HCT116 (cell line): ENCODE measurements at regions not wholly inside any gene's neighbourhood (a gene's known extent, or its start where the extent isn't known, plus 50 kb on each side); places are given as distances from the start of the nearest gene placed in this dataset.

Experiments
- ATAC-seq: fragments of 200-7000 bp; cut with Tn5 transposase; 2 replicates; pipeline ENCODE4 v1.9.1; 2020; ENCODE audit warnings: mild to moderate bottlenecking, moderate library complexity
- BruUV-seq: library from RNA; stranded (reverse); fragments of 400-500 nt; replicated peaks from 2 replicates; lab custom pipeline; 2021; lab: Mats Ljungman, UMichigan
- CTCF ChIA-PET: fragments of 300-600 bp; sonication (Branson Sonifier 250); formaldehyde crosslinking; loops from one replicate; lab custom pipeline; 2021; ENCODE audit warnings: antibody characterized with exemption; lab: Charles Lee
- POLR2A ChIA-PET: fragments of 300-600, 350-600 bp; sonication (Branson Sonifier 250); formaldehyde crosslinking; loops from one replicate; lab custom pipeline; 2021; ENCODE audit warnings: antibody characterized with exemption; lab: Charles Lee
- RAD21 ChIA-PET, 2 experiments: fragments of 300-600 bp; sonication (Branson Sonifier 250); formaldehyde crosslinking; loops; one replicate each; lab custom pipeline; 2023; ENCODE audit warnings: low total read pairs in 2 of 2; ENCODE audit not compliant: uncharacterized antibody in 2 of 2, unreplicated experiment in 2 of 2, low non-redundant PET in 1 of 2; lab: Charles Lee
- DNase-seq: peaks from one replicate; pipeline ENCODE4 v3.0.0-alpha.2; 2010; ENCODE audit warnings: low read depth, low spot score
- H2AFZ ChIP-seq: fragments of 200-600 bp; shearing (Covaris generic), sonication (generic); 2 replicates; pipeline ENCODE4 v1.6.1; 2017; ENCODE audit warnings: low read depth, mixed run types, mixed read lengths, antibody characterized with exemption, low read length; ENCODE audit not compliant: poor library complexity, severe bottlenecking
- H3K27ac ChIP-seq: 2 replicates; pipeline ENCODE4 v1.5.1; 2012; ENCODE audit warnings: low read depth, low read length
- H3K27me3 ChIP-seq: fragments of 200-600 bp; sonication (generic); 2 replicates; pipeline ENCODE4 v1.6.1; 2016; ENCODE audit warnings: mixed run types, low read length, mixed read lengths; ENCODE audit not compliant: insufficient read depth
- H3K36me3 ChIP-seq, 2 experiments: fragments of 200-500 bp in 1 of 2; fragments of 200-600 bp in 1 of 2; sonication (Bioruptor generic) in 1 of 2; sonication (generic) in 1 of 2; 2 replicates each; pipeline versions ENCODE4 v1.5.1 to v1.6.1; 2014 to 2016; ENCODE audit warnings: low read length in 2 of 2, inconsistent platforms in 1 of 2, mixed read lengths in 1 of 2, mixed run types in 1 of 2; ENCODE audit not compliant: insufficient read depth in 2 of 2, control insufficient read depth in 1 of 2
- H3K4me1 ChIP-seq, 2 experiments: fragments of 200-600 bp in 1 of 2; sonication (generic) in 1 of 2; 2 replicates each; pipeline versions ENCODE4 v1.5.1 to v1.6.1; 2012 to 2017; ENCODE audit warnings: low read length in 2 of 2, inconsistent platforms in 1 of 2, mild to moderate bottlenecking in 1 of 2, mixed read lengths in 1 of 2, mixed run types in 1 of 2, moderate library complexity in 1 of 2; ENCODE audit not compliant: insufficient read depth in 2 of 2, control insufficient read depth in 1 of 2
- H3K4me2 ChIP-seq: fragments of 200-600 bp; sonication (generic); 2 replicates; pipeline ENCODE4 v1.6.1; 2017; ENCODE audit warnings: mixed run types, low read length, mixed read lengths
- H3K4me3 ChIP-seq, 2 experiments: fragments of 200-600 bp in 1 of 2; sonication (generic) in 1 of 2; replicated peaks in 1 of 2; 2 replicates each; pipeline ENCODE4 v1.5.1; 2011 to 2016; ENCODE audit warnings: low read length in 2 of 2, control low read depth in 1 of 2, low read depth in 1 of 2, mild to moderate bottlenecking in 1 of 2, mixed read lengths in 1 of 2, mixed run types in 1 of 2
- H3K79me2 ChIP-seq: fragments of 200-600 bp; sonication (generic); 2 replicates; pipeline ENCODE4 v1.6.1; 2017; ENCODE audit warnings: mild to moderate bottlenecking, mixed run types, low read length, moderate library complexity, mixed read lengths; ENCODE audit not compliant: insufficient read depth
- H3K9ac ChIP-seq: fragments of 200-600 bp; sonication (generic); 2 replicates; pipeline ENCODE4 v1.6.1; 2016; ENCODE audit warnings: low read length, mixed read lengths
- H3K9me2 ChIP-seq: fragments of 200-600 bp; sonication (generic), shearing (Covaris generic); 2 replicates; pipeline ENCODE4 v1.6.1; 2017; ENCODE audit warnings: mixed run types, mild to moderate bottlenecking, moderate library complexity; ENCODE audit not compliant: insufficient read depth
- H3K9me3 ChIP-seq, 2 experiments: fragments of 200-500 bp in 1 of 2; fragments of 200-600 bp in 1 of 2; sonication (Bioruptor generic) in 1 of 2; sonication (generic) in 1 of 2; 2 replicates each; pipeline ENCODE4 v1.6.1; 2014 to 2017; ENCODE audit warnings: low read length in 2 of 2, mixed read lengths in 2 of 2, inconsistent platforms in 1 of 2, low read depth in 1 of 2, mild to moderate bottlenecking in 1 of 2, mixed run types in 1 of 2, moderate library complexity in 1 of 2; ENCODE audit not compliant: control insufficient read depth in 1 of 2, insufficient read depth in 1 of 2
- H4K20me1 ChIP-seq: fragments of 200-600 bp; sonication (generic), shearing (Covaris generic); 2 replicates; pipeline ENCODE4 v1.6.1; 2017; ENCODE audit warnings: mixed run types, mild to moderate bottlenecking, moderate library complexity; ENCODE audit not compliant: insufficient read depth
- ATF3 ChIP-seq: IDR thresholded peaks from 2 replicates; pipeline ENCODE4 v1.6.1; 2012
- EGR1 ChIP-seq: IDR thresholded peaks from 2 replicates; pipeline ENCODE4 v1.6.1; 2012; ENCODE audit warnings: low read depth
- EZH2phosphoT487 ChIP-seq: fragments of 200-600 bp; IDR thresholded peaks from 2 replicates; pipeline ENCODE4 v1.6.1; 2018; ENCODE audit warnings: antibody characterized with exemption, borderline replicate concordance
- FOSL1 ChIP-seq: IDR thresholded peaks from 2 replicates; pipeline ENCODE4 v1.6.1; 2012; ENCODE audit warnings: low read depth
- JUND ChIP-seq: IDR thresholded peaks from 2 replicates; pipeline ENCODE4 v1.6.1; 2012
- MAX ChIP-seq: IDR thresholded peaks from 2 replicates; pipeline ENCODE4 v1.6.1; 2012
- POLR2A ChIP-seq: IDR thresholded peaks from 2 replicates; pipeline ENCODE4 v1.7.0; 2011; ENCODE audit warnings: borderline replicate concordance; ENCODE audit not compliant: insufficient read depth, insufficient read length; ENCODE audit errors: extremely low read depth
- RAD21 ChIP-seq: IDR thresholded peaks from 2 replicates; pipeline ENCODE4 v1.6.1; 2012; ENCODE audit warnings: low read depth, mild to moderate bottlenecking
- REST ChIP-seq: IDR thresholded peaks from 2 replicates; pipeline ENCODE4 v1.6.1; 2012; ENCODE audit warnings: low read depth
- SRF ChIP-seq: IDR thresholded peaks from 2 replicates; pipeline ENCODE4 v1.6.1; 2012; ENCODE audit warnings: low read depth
- TCF7L2 ChIP-seq: IDR thresholded peaks from 2 replicates; pipeline ENCODE4 v1.7.0; 2011; ENCODE audit warnings: borderline replicate concordance, inconsistent platforms; ENCODE audit not compliant: insufficient read depth, insufficient read length; ENCODE audit errors: extremely low read depth
- YY1 ChIP-seq: IDR thresholded peaks from 2 replicates; pipeline ENCODE4 v1.6.1; 2011; ENCODE audit warnings: low read length, low read depth, moderate library complexity, mild to moderate bottlenecking; ENCODE audit not compliant: insufficient replicate concordance; ENCODE audit errors: extremely low read depth
- ZBTB33 ChIP-seq: IDR thresholded peaks from 2 replicates; pipeline ENCODE4 v1.6.1; 2011; ENCODE audit warnings: mild to moderate bottlenecking, low read length, moderate library complexity; ENCODE audit not compliant: insufficient replicate concordance; ENCODE audit errors: extremely low read depth
- ZFX ChIP-seq: fragments of 450-650 bp; IDR thresholded peaks from 2 replicates; pipeline ENCODE4 v1.6.1; 2017
- intact Hi-C: fragments of 100-400 bp; cut with micrococcal nuclease; formaldehyde crosslinking; loops from 2 replicates; pipeline ENCODE4 v1.10.0; 2022

- H2AFZ ChIP-seq = peak overlapping the region; percentile 42
- TF ChIP-seq TCF7L2 = no peak
- no peak for TF ChIP-seq EZH2phosphoT487
- TF ChIP-seq SRF = no peak
- TF ChIP-seq YY1 = no peak
- no peak for TF ChIP-seq MAX
- TF ChIP-seq FOSL1 = no peak
- TF ChIP-seq JUND = no peak
- TF ChIP-seq ZBTB33 = no peak
- TF ChIP-seq POLR2A = no peak
- no peak for TF ChIP-seq ZFX
- no peak for TF ChIP-seq RAD21
- no peak for TF ChIP-seq EGR1
- TF ChIP-seq REST = no peak
- no peak for TF ChIP-seq ATF3
- no peaks in the 10 kb centered on the region for H3K27me3 ChIP-seq
Observed at GRCh38 chr13:111007209-111007608, 92.3 kb upstream of the ANKRD10 start.

More at GRCh38 chr13:111007209-111007608, 92.3 kb upstream of the ANKRD10 start:
- CTCF ChIA-PET = no interaction called here
- Histone ChIP-seq H3K79me2 (no peaks in the 10 kb centered on the region), H4K20me1 (no peaks in the 10 kb centered on the region), H3K4me3 (no peak overlapping the region), H3K4me2 (peak overlapping the region; percentile 60), H3K9ac (peak overlapping the region; percentile 43), H3K4me1 (peaks cover 9 to 48% of the 10 kb centered on the region in 2 experiments), H3K9me3 (no peaks in the 10 kb centered on the region), H3K9me2 (no peaks in the 10 kb centered on the region), H3K27ac (no peak overlapping the region), H3K36me3 (no peaks in the 10 kb centered on the region)
- no peak for DNase-seq
- RAD21 ChIA-PET = no interaction called here
- no peak; the same call in 1 of the 2 replicates for ATAC-seq
- intact Hi-C loops = no loop called here
- POLR2A ChIA-PET = no interaction called here
- no TSS peak for BruUV-seq
